HCT116 (cell line): ENCODE measurements at regions not wholly inside any gene's neighbourhood (a gene's known extent, or its start where the extent isn't known, plus 50 kb on each side); places are given as distances from the start of the nearest gene placed in this dataset.

ENCODE experiments used
- ATAC-seq: fragments of 200-7000 bp; cut with Tn5 transposase; 2 replicates; pipeline ENCODE4 v1.9.1; 2020; ENCODE audit warnings: mild to moderate bottlenecking, moderate library complexity
- BruUV-seq: library from RNA; stranded (reverse); fragments of 400-500 nt; replicated peaks from 2 replicates; lab custom pipeline; 2021; lab: Mats Ljungman, UMichigan
- CTCF ChIA-PET: fragments of 300-600 bp; sonication (Branson Sonifier 250); formaldehyde crosslinking; loops from one replicate; lab custom pipeline; 2021; ENCODE audit warnings: antibody characterized with exemption; lab: Charles Lee
- POLR2A ChIA-PET: fragments of 300-600, 350-600 bp; sonication (Branson Sonifier 250); formaldehyde crosslinking; loops from one replicate; lab custom pipeline; 2021; ENCODE audit warnings: antibody characterized with exemption; lab: Charles Lee
- RAD21 ChIA-PET, 2 experiments: fragments of 300-600 bp; sonication (Branson Sonifier 250); formaldehyde crosslinking; loops; one replicate each; lab custom pipeline; 2023; ENCODE audit warnings: low total read pairs in 2 of 2; ENCODE audit not compliant: uncharacterized antibody in 2 of 2, unreplicated experiment in 2 of 2, low non-redundant PET in 1 of 2; lab: Charles Lee
- DNase-seq: peaks from one replicate; pipeline ENCODE4 v3.0.0-alpha.2; 2010; ENCODE audit warnings: low read depth, low spot score
- H2AFZ ChIP-seq: fragments of 200-600 bp; shearing (Covaris generic), sonication (generic); 2 replicates; pipeline ENCODE4 v1.6.1; 2017; ENCODE audit warnings: low read depth, mixed run types, mixed read lengths, antibody characterized with exemption, low read length; ENCODE audit not compliant: poor library complexity, severe bottlenecking
- H3K27ac ChIP-seq: 2 replicates; pipeline ENCODE4 v1.5.1; 2012; ENCODE audit warnings: low read depth, low read length
- H3K27me3 ChIP-seq: fragments of 200-600 bp; sonication (generic); 2 replicates; pipeline ENCODE4 v1.6.1; 2016; ENCODE audit warnings: mixed run types, low read length, mixed read lengths; ENCODE audit not compliant: insufficient read depth
- H3K36me3 ChIP-seq, 2 experiments: fragments of 200-500 bp in 1 of 2; fragments of 200-600 bp in 1 of 2; sonication (Bioruptor generic) in 1 of 2; sonication (generic) in 1 of 2; 2 replicates each; pipeline versions ENCODE4 v1.5.1 to v1.6.1; 2014 to 2016; ENCODE audit warnings: low read length in 2 of 2, inconsistent platforms in 1 of 2, mixed read lengths in 1 of 2, mixed run types in 1 of 2; ENCODE audit not compliant: insufficient read depth in 2 of 2, control insufficient read depth in 1 of 2
- H3K4me1 ChIP-seq, 2 experiments: fragments of 200-600 bp in 1 of 2; sonication (generic) in 1 of 2; 2 replicates each; pipeline versions ENCODE4 v1.5.1 to v1.6.1; 2012 to 2017; ENCODE audit warnings: low read length in 2 of 2, inconsistent platforms in 1 of 2, mild to moderate bottlenecking in 1 of 2, mixed read lengths in 1 of 2, mixed run types in 1 of 2, moderate library complexity in 1 of 2; ENCODE audit not compliant: insufficient read depth in 2 of 2, control insufficient read depth in 1 of 2
- H3K4me2 ChIP-seq: fragments of 200-600 bp; sonication (generic); 2 replicates; pipeline ENCODE4 v1.6.1; 2017; ENCODE audit warnings: mixed run types, low read length, mixed read lengths
- H3K4me3 ChIP-seq, 2 experiments: fragments of 200-600 bp in 1 of 2; sonication (generic) in 1 of 2; replicated peaks in 1 of 2; 2 replicates each; pipeline ENCODE4 v1.5.1; 2011 to 2016; ENCODE audit warnings: low read length in 2 of 2, control low read depth in 1 of 2, low read depth in 1 of 2, mild to moderate bottlenecking in 1 of 2, mixed read lengths in 1 of 2, mixed run types in 1 of 2
- H3K79me2 ChIP-seq: fragments of 200-600 bp; sonication (generic); 2 replicates; pipeline ENCODE4 v1.6.1; 2017; ENCODE audit warnings: mild to moderate bottlenecking, mixed run types, low read length, moderate library complexity, mixed read lengths; ENCODE audit not compliant: insufficient read depth
- H3K9ac ChIP-seq: fragments of 200-600 bp; sonication (generic); 2 replicates; pipeline ENCODE4 v1.6.1; 2016; ENCODE audit warnings: low read length, mixed read lengths
- H3K9me2 ChIP-seq: fragments of 200-600 bp; sonication (generic), shearing (Covaris generic); 2 replicates; pipeline ENCODE4 v1.6.1; 2017; ENCODE audit warnings: mixed run types, mild to moderate bottlenecking, moderate library complexity; ENCODE audit not compliant: insufficient read depth
- H3K9me3 ChIP-seq, 2 experiments: fragments of 200-500 bp in 1 of 2; fragments of 200-600 bp in 1 of 2; sonication (Bioruptor generic) in 1 of 2; sonication (generic) in 1 of 2; 2 replicates each; pipeline ENCODE4 v1.6.1; 2014 to 2017; ENCODE audit warnings: low read length in 2 of 2, mixed read lengths in 2 of 2, inconsistent platforms in 1 of 2, low read depth in 1 of 2, mild to moderate bottlenecking in 1 of 2, mixed run types in 1 of 2, moderate library complexity in 1 of 2; ENCODE audit not compliant: control insufficient read depth in 1 of 2, insufficient read depth in 1 of 2
- H4K20me1 ChIP-seq: fragments of 200-600 bp; sonication (generic), shearing (Covaris generic); 2 replicates; pipeline ENCODE4 v1.6.1; 2017; ENCODE audit warnings: mixed run types, mild to moderate bottlenecking, moderate library complexity; ENCODE audit not compliant: insufficient read depth
- ATF3 ChIP-seq: IDR thresholded peaks from 2 replicates; pipeline ENCODE4 v1.6.1; 2012
- CBX3 ChIP-seq: IDR thresholded peaks from 2 replicates; pipeline ENCODE4 v1.6.1; 2012; ENCODE audit warnings: low read depth
- CEBPB ChIP-seq: IDR thresholded peaks from 2 replicates; pipeline ENCODE4 v1.6.1; 2012; ENCODE audit warnings: low read depth
- EGR1 ChIP-seq: IDR thresholded peaks from 2 replicates; pipeline ENCODE4 v1.6.1; 2012; ENCODE audit warnings: low read depth
- ELF1 ChIP-seq: IDR thresholded peaks from 2 replicates; pipeline ENCODE4 v1.6.1; 2012; ENCODE audit warnings: low read depth, borderline replicate concordance
- EZH2 ChIP-seq: fragments of 200-600 bp; sonication (generic); IDR thresholded peaks from 2 replicates; pipeline ENCODE4 v1.6.1; 2017; ENCODE audit warnings: antibody characterized with exemption, mixed run types
- FOSL1 ChIP-seq: IDR thresholded peaks from 2 replicates; pipeline ENCODE4 v1.6.1; 2012; ENCODE audit warnings: low read depth
- POLR2AphosphoS5 ChIP-seq: IDR thresholded peaks from 2 replicates; pipeline ENCODE4 v1.6.1; 2011; ENCODE audit warnings: mild to moderate bottlenecking, low read depth, low read length, moderate library complexity
- RAD21 ChIP-seq: IDR thresholded peaks from 2 replicates; pipeline ENCODE4 v1.6.1; 2012; ENCODE audit warnings: low read depth, mild to moderate bottlenecking
- REST ChIP-seq: IDR thresholded peaks from 2 replicates; pipeline ENCODE4 v1.6.1; 2012; ENCODE audit warnings: low read depth
- SIN3A ChIP-seq: IDR thresholded peaks from 2 replicates; pipeline ENCODE4 v1.6.1; 2012; ENCODE audit warnings: low read depth
- SRF ChIP-seq: IDR thresholded peaks from 2 replicates; pipeline ENCODE4 v1.6.1; 2012; ENCODE audit warnings: low read depth
- TCF7L2 ChIP-seq: IDR thresholded peaks from 2 replicates; pipeline ENCODE4 v1.7.0; 2011; ENCODE audit warnings: borderline replicate concordance, inconsistent platforms; ENCODE audit not compliant: insufficient read depth, insufficient read length; ENCODE audit errors: extremely low read depth
- YY1 ChIP-seq: IDR thresholded peaks from 2 replicates; pipeline ENCODE4 v1.6.1; 2011; ENCODE audit warnings: low read length, low read depth, moderate library complexity, mild to moderate bottlenecking; ENCODE audit not compliant: insufficient replicate concordance; ENCODE audit errors: extremely low read depth
- ZBTB33 ChIP-seq: IDR thresholded peaks from 2 replicates; pipeline ENCODE4 v1.6.1; 2011; ENCODE audit warnings: mild to moderate bottlenecking, low read length, moderate library complexity; ENCODE audit not compliant: insufficient replicate concordance; ENCODE audit errors: extremely low read depth
- ZFX ChIP-seq: fragments of 450-650 bp; IDR thresholded peaks from 2 replicates; pipeline ENCODE4 v1.6.1; 2017
- intact Hi-C: fragments of 100-400 bp; cut with micrococcal nuclease; formaldehyde crosslinking; loops from 2 replicates; pipeline ENCODE4 v1.10.0; 2022
- TF ChIP-seq, protein P1 (sequence below): IDR thresholded peaks from 2 replicates; pipeline ENCODE4 v1.6.1; 2012

DNA sequence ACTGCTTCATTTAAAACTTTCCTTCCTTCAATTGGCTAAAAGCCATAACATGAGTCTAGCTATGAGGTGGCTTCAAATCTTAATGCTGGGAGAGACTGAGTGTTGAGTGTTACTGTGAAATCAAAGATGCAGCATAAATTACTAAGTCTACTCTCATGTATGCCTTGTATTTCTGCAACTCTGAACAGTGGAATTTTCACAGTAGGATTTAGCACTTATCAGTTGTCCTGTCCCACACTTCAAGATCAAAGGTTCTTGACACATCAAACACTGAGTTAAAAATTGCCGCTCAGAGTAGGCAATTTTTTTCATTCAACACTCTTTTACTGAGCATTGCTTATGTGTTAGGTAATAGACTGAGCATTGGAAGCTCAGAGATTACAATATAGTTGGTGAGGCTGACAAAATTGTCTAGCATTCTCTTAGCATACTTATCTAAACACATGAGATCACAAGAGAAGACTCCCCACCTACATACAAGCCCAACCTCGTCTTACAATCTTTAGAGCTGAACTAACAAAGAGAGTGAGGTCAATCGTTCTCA lies 56.4 kb upstream of the ADORA3 start (continued):
- TF ChIP-seq REST = no peak
- no peak for TF ChIP-seq POLR2AphosphoS5
- no peak for TF ChIP-seq CEBPB

GRCh38 chr1:111561328-111561727 lies 57.9 kb upstream of the ADORA3 start:
- ATAC-seq (no peak), DNase-seq (no peak)
- no peak overlapping the region for H3K4me3 ChIP-seq
- H2AFZ ChIP-seq = no peak overlapping the region
- intact Hi-C loops = no loop called here
- CTCF ChIA-PET = no interaction called here
- peaks cover 0 to 11% of the 10 kb centered on the region in 2 experiments; a peak in 2 of 4 replicates for H3K4me1 ChIP-seq
- BruUV-seq = no TSS peak
- H4K20me1 ChIP-seq = no peaks in the 10 kb centered on the region
- no peaks in the 10 kb centered on the region for H3K9me2 ChIP-seq
- RAD21 ChIA-PET = no interaction called here
- H3K4me2 ChIP-seq = no peak overlapping the region
- H3K9ac ChIP-seq = no peak overlapping the region
- no peaks in the 10 kb centered on the region for H3K79me2 ChIP-seq
- no peaks in the 10 kb centered on the region for H3K9me3 ChIP-seq
- no peak for TF ChIP-seq YY1
- TF ChIP-seq ATF3 = no peak
- no peak for TF ChIP-seq EGR1
- no peak for TF ChIP-seq EZH2
- no peak for TF ChIP-seq ZFX
- no peak for TF ChIP-seq REST
- TF ChIP-seq SIN3A = no peak
- TF ChIP-seq CBX3 = no peak
- no peak for TF ChIP-seq ELF1
- no peak for TF ChIP-seq SRF
- TF ChIP-seq RAD21 = no peak
- no peak for TF ChIP-seq ZBTB33
- TF ChIP-seq, protein P1, sequence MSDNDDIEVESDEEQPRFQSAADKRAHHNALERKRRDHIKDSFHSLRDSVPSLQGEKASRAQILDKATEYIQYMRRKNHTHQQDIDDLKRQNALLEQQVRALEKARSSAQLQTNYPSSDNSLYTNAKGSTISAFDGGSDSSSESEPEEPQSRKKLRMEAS = no peak
- TF ChIP-seq CEBPB = no peak
- TF ChIP-seq FOSL1 = no peak
- TF ChIP-seq TCF7L2 = no peak
- POLR2A ChIA-PET = no interaction called here
- no peak overlapping the region for H3K27ac ChIP-seq
- H3K36me3 ChIP-seq = no peaks in the 10 kb centered on the region
- H3K27me3 ChIP-seq = no peaks in the 10 kb centered on the region
